Cerebellar cortex (tissue), 1 donor: ENCODE measurements at regions not wholly inside any gene's neighbourhood (a gene's known extent, or its start where the extent isn't known, plus 50 kb on each side); places are given as distances from the start of the nearest gene placed in this dataset.

Source experiments
- DNase-seq: peaks from one replicate; pipeline ENCODE4 v3.0.0-alpha.2; 2015; ENCODE audit warnings: low spot score

DNA sequence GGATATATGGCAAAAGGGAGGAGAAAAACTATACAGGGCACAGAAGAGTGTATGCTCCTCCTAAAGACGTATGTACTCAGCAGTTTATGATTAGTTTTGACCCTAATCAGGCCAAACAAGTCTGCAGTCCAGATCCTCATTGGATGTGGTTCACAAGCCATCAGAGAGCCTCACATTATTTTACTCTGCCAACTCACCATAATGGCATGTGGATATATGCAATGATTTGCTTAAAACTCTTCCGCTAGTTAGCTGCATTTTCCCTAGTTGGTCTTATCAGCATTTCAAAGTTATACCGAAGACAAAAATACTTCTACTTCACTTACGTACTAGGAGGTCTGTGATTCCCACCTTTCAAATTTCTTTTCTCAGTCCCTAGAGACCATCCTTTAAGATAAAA, 198.4 kb downstream of the CMPK2 start:
- DNase-seq = no peak

DNA sequence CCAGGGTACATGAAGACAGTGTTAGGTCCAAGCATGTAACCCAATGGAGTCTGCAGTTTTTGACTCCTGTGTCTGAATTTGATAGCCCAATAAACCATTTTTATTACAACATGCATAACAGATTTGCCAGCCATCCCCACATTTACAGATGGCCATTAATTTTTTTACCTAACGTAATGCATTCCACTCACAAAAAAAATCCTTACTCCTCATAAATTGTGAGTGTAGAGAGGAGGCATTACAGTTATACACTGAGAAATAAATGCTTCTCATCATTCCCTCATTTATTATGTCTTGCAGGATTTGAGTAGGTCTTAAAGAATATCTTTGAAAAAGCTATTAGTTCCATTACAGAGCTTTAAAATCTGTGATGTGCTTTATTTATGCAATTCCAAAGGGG, 193.8 kb downstream of the CMPK2 start:
- no peak for DNase-seq

DNA sequence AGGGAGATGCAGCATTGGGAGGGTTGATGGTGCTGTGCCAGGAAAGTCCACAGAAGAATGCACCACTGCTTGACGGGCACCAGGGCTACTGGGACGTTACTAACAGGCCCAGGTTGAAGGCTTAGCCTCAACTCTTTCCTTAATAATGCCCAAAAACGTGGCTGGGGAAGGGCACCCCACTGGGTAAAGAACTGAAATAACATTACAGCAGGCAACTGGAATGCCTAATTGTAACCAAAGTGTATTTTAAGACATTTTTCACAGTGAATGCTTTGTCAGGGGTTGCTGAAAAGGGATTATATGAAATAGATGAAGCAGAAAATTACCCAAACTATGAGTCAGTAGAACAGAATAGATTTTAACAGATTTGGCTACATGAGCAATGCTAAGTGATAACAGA, 191.3 kb downstream of the CMPK2 start:
- no peak for DNase-seq

DNA sequence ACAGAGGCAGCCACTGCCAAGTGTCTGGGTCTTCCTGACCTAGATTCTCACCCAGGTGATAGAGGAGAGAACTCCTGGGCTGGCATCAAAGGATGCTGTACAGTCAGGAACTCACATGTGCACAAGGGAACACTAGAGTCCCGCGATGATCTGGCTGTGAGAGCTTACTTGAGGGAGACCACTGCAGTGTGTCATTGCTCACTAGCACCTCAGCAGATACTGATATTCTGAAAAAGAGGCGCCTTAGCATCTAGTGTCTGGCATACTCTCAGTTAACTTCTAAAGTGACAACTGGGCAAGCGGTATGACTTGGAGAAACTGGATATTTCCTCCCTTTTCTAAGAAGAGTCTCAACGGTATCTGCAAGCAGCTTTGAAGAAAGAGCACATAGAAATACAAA, 189.9 kb downstream of the CMPK2 start:
- DNase-seq = no peak

DNA sequence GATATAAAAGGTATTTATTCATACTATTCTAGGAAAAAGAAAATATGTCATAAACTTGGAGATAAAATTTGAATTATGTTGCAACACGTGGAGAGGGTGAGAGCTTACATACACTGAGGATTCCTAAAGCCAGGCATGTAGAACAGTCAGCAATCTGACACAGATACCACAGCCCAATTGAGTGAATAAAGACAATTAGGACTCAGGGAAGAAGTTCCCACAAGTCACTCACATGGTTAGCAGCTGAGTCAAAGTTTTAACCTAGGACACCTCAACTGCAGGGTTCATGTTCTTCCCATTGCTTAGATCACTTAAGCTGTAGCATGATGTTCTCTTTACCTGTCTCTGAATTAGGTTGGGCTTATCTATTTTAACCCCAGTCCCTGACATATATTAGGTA, 189.5 kb downstream of the CMPK2 start:
- DNase-seq = no peak

DNA sequence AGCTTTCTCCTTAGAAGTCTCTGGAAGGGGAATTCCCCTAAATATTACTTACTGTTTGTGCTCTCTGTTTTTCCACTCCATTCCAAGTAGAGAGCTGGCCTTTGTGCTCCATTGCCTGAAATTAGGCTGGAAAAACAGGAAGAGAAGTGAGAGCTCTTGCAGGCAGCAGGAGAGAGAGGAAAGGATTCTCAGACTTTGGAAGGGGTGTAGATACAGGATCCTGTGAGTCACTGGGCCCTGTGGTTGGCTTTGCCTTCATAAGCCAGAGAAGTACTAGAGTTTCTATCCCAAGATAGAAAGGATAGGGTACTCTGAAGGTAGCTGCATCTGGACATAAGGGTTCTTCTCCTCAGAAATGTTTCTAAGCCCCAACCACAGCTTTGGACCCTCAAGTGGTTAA, 188.9 kb downstream of the CMPK2 start:
- DNase-seq = no peak

DNA sequence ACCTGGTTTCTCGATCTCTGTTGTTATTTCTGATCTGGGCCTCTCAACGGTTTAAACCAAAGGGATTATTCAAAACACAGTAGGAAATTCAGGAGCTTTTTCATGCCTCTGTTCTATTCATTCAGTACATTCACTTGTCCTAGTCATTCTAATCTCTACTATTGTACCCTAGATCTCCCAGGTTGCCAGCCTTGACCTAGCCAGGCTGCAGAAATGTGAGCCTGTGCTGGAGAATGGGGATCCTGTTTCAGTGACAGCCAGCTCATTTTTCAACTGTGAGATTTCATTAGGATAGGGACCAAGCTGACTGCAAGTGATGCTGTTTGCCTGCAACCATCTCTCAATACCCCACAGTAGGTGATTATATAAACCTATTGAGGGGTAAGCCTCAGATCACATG, 186.2 kb downstream of the CMPK2 start:
- DNase-seq = no peak

DNA sequence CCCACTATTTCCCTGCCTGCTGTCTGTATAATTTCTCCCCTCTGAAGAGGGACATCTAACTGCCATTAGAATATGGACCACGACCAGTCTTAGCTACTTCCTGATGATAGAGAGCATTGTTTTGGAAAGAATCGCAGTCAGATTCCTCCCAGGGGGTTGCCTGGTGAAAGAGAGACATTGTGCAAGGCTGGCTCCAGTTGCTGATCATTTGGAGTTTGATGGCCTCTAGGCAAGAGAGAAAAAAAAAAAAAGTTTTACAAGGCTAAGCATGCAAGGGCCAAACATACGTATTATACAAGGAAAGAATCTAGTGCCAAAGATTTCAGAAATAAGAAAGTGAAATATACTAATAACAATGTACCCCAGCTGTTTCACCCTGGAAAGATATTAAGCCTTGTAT, 182.2 kb downstream of the CMPK2 start:
- no peak for DNase-seq

DNA sequence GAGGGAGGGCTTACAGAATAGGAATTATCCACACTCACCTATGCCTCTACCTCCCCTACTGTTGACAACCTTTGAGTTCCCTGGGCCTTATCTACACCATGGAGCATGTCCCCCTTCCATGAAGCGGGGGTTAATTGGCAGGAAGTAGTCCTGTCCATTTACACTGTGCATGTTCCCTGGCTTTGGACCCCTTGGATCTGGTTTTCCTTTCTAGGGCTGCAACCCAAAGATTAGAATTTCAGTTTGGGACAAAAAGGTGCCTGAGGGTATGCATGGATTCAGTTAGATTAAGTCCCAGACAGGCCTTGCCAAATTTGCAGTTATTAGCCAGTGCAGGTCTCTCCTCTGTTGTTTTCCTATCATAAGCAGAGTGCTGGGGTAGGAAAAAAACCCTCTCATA, 180.3 kb downstream of the CMPK2 start:
- DNase-seq = no peak

DNA sequence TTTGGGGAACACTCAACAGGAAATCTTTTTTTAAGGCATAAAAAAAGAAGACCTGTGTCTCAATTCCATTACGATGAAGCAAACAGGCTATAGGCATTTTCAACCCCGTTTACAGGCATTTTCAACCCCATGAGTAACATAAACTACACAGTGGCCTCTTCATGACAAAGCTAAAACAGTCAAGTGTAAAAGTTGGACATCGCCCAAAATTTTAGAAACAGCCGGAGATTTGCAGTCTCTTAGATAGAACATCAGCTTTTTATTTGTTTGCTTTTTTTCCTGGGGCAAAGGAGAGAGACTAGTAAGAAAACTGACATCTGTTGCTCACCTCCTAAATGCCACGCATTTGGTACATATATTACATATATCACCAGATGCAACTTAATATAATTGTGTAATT, 173.7 kb downstream of the CMPK2 start:
- no peak for DNase-seq

DNA sequence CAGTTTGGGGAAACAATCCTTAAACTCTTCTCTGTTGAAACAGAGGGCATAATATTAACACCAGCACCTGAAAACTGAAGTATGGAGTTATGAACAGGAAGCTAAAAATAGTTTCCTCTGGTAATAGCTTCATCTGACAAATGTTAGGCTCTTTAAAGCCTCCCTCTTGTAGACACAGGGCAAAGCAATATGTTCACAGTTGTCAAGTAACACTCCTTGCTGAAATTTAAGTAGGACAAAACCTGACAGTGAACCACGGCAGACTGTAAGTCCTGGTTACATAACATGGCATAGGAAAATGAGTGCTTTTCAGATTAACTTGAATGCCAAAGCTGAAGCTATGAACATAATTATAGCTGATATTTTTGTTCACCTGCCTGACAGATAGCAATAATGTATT, 172.9 kb downstream of the CMPK2 start:
- peak; percentile 10 for DNase-seq

DNA sequence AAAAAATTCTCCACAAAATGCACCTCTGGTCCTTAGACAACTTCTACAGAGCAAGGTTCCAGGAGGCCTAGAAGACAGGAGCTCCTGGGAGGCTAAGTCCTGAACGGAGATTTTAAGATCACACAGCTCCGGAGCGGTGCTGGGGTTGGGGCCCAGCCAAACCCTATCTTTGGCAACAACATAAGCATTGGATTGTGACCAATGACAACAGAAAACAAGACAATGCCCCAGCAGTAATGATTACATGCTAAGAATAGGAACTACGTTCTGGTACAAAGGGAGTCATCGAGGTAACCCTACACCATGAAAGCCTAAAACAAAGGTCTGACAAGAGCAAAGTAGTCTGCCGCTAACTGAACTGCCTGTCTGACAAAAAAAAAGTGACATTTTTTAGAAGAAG, 171.2 kb downstream of the CMPK2 start:
- DNase-seq = no peak

DNA sequence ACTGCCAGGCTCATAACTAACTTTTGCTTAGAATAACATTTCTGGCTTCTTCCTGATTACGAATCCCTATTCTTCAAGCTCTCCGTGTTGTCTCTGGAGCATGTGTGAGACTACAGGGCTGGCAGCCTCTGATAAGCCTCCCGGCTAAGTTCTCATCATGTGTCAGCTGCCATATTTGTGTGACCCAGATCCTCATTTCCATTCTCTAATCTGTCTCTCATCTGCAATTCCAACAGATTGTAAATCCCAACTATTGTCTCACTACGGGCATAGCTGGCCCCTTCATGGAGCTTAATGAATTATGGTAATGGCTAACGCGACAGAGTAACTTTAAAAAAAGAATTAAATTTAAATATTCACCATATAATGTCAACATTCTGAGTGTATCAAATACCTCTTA, 165.4 kb downstream of the CMPK2 start:
- no peak for DNase-seq

DNA sequence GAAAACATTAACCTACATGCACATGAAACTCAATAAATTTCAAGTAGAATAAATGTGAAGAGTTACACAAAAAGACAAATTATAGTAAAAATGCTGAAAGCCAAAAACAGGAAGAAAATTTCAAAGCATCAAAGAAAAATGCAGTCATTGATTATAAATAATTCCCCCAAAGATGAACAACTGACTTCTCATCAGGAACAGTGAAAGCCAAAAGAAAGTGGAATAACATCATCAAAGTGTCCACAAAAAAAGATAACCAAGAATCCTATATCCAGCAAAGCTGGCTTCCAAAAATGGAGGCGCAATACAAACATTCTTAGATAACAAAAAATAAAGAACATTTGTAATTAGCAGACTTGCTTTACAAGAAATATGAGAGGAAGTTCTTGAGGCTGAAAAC, 161.6 kb downstream of the CMPK2 start:
- DNase-seq = no peak

DNA sequence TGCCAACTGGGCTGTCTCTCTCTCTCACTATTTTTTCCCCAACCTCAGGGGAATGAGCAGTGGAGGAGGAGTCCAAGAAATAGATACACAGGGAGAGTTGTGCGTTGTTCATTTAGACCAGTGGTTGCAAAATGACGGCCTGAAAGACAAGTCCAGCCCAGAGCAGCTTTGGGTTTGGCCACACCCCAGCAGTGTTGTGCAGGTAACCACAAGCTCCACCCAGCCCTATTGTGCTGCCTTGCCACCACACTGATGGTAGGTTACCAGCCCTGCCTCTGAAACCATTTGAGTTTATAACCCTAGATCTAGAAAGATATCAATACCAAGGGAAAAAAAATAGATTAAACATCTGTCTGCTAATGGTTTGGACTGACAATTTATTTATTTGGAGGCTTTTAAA, 144.3 kb downstream of the CMPK2 start:
- no peak for DNase-seq

DNA sequence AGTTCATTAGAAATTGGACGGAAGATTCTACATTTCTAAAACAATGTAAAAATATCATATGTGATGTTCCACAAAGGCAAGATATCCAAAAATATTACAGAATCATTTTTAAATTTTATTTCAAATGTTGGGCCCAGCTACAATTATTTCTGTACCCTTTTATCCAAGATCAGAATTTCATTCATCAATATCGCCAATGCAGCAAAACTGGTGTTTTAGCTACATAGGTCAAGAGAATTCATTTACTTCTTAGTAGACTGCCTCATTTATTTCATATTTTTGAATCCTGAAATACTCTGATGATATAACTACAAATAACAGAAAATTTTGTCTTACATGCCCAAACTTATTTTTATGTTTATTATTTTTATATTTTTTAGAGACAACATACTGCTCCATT, 143.1 kb downstream of the CMPK2 start:
- DNase-seq = no peak

DNA sequence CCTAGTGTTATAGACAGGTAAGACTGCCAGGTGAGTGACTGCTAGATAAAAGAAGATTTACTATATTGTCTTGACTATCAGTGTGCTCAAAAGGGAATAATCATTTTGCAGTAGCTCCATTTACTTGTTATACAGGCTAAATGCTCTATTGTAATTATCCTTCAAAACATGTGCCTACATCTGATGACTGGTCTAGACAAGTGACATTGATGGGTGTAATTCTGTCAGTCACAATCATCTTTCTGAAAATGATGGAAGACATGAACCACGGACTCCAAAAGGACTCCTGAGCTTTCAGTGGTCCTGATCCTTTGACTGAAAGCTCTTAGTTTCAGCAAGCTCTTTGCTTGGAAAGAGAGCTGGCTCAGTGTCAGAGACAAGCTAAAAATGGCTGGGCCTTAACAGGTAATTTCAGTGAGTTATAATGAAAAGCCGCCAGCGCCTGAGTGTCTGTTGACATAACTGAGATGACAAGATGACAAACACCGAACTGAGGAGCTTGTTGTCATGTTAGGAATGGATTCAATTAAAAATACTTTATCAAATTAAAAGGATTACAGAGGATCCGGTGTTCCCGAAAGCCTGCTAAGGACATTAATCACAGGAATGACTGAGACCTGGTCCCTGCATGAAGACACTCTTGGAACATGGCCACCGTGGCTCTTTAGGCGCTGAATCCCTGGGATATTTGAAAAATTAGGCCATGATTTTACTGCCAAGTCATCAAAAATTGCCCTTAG, 141.7 kb downstream of the CMPK2 start:
- DNase-seq = peak; percentile 26

DNA sequence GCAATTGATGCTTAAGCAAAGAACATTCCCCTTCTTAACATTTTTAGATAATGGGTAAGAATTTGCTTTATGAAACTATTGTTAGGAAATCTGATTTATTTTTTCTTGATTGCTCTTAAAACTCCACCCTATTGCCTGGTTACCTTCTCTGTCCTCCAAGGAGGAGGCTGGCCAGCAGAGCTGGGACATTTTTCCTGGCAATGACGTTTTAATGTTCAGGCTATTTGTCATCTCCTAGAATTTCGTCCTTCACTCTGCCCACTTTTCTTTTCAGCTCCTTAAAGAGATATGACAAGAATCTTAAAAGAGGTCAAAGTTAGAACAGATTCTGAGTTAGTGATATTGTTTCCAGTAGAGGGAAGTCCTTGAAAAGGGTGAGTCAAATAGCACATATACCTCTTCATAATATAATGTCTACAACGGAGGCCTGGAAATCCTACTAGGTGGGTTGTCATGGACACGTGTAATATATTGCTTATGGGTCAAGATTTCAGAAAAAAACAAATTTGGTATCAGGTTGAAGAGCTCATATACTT, 141.0 kb downstream of the CMPK2 start:
- DNase-seq = no peak

DNA sequence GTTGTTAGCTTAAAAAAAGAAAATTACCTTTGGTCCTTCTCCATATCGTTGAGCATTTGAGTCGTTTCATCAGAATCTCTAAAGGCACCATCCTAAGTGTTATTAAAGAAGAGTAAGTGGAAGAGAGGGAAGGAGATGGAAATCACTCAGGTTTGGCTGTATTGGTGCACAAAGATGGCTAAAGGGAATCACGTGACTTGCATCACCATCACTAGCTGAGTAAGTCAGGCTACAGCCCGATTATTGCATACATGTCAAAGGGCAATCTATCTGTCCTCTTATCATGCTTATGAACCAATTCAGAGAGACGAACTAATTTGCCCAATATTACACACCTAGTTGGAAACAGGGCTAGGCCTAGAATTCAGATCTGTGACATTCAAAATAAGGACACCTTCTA, 137.6 kb downstream of the CMPK2 start:
- no peak for DNase-seq

DNA sequence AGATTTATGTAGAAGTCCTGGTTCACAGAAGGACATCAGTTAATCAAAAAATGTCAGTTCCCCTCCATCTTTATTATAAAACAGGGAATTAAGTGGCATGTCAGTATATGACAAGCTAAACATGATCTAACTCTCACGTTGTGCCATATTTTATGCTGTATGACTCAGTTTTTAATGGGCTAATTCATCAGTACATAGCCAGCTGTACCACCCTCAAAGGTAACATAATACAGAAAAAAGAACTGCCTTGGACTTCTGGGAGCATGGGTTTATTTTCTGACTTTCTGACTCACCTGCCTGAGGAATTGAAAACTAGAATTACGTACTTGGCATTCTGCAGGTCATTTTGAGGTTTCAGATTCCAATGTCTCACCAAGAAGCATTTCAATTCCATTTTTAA, 135.7 kb downstream of the CMPK2 start:
- DNase-seq = no peak

DNA sequence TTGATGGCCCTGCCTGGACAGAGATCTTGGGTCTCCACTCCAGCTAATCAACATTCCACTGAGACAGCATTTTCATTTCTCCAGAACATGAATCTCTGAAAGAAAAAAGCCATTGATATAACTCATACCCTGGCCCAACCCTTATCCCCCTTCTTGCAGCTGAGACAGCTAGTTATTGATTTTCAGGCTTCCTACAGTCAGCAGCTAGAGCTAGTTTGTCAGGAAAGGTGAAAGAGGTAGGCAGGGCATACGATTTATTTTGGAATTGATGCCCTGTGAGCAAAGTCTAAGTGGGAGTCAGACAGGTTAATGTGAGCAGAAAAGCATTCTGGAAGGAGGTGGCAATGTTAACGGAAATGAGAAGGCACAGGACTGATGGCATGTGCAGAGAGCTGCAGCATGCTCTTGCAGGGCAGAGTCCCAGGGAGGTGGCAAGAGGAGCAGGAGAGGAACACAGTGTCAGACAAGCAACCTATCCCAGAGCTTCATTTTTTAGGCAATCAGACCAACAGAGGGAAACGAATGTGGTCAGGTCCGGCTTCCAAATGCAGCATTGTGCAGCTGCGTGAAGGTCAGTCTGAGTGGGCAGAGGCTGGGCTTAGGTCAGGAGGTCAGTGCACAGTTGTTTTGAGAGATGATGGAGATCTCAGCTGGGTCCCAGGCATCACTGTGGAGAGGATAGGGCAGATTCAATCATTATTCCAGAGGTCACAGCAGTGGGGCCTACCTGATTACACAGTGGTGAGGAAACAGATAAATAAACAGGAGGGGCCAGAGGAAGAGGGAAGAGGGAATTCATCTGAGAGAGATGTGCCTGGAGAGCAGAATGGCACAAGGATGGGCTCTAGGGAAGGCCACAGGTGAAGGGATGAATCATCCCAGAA, 134.8 kb downstream of the CMPK2 start:
- no peak for DNase-seq

DNA sequence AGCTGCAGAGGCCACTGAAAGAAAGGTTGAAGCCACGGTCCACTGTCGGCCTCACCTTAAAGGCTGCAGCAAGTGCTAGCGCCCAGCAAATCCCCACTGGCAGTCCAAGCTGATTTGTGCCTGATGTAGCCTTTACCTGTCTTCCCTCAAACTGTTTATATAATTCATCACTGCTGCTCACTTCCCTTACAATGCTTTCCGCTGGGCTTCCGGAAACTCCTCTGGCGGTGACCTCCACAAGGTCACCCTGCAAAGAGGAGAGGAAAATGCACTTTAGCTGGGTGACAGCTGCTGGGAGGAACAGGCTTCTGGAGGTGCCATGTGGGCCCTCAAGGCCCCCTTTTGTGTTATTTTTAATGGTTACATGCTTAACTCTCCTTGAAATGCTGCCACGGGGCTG, 126.2 kb downstream of the CMPK2 start:
- no peak for DNase-seq

DNA sequence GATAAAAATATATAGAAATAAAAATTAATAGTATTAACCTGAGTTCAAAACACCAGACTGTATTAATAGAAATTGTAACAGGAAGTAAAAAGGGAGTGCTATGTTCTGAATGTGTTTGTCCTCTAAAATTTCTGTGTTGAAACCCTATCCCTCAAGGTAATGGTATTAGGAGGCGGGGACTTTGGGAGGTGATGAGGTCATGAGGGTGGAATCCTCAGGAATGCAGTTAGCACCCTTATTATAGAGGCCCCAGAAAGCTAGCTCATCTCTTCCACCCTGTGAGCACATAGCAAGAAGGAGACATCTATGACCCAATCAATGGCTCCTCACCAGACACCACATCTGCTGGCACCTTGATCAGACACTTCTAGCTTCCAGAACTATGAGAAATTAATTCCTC, 124.5 kb downstream of the CMPK2 start:
- DNase-seq = no peak
